Astrocyte (in vitro differentiated cells and primary cell): ENCODE measurements at regions not wholly inside any gene's neighbourhood (a gene's known extent, or its start where the extent isn't known, plus 50 kb on each side); places are given as distances from the start of the nearest gene placed in this dataset.

Source experiments
- DNase-seq: peaks from one replicate; pipeline ENCODE4 v3.0.0-alpha.2; 2010; ENCODE audit warnings: low read depth
- FAIRE-seq: peaks from 2 replicates; lab custom pipeline; 2011; peaks lifted over from hg19 to GRCh38; lab: Jason Lieb, UNC
- H2AFZ ChIP-seq: 2 replicates; pipeline ENCODE4 v1.6.0; 2012; ENCODE audit warnings: low read depth, low read length, inconsistent platforms
- H3K27ac ChIP-seq: 2 replicates; pipeline ENCODE4 v1.5.1; 2011; ENCODE audit warnings: low read depth, low read length, inconsistent platforms
- H3K27me3 ChIP-seq: 2 replicates; pipeline ENCODE4 v1.6.0; 2011; ENCODE audit warnings: low read length, inconsistent platforms; ENCODE audit not compliant: insufficient read depth
- H3K36me3 ChIP-seq: 2 replicates; pipeline ENCODE4 v1.5.1; 2011; ENCODE audit warnings: low read length, inconsistent platforms; ENCODE audit not compliant: insufficient read depth
- H3K4me1 ChIP-seq: 2 replicates; pipeline ENCODE4 v1.5.1; 2011; ENCODE audit warnings: low read length, inconsistent platforms; ENCODE audit not compliant: insufficient read depth
- H3K4me2 ChIP-seq: 2 replicates; pipeline ENCODE4 v1.6.0; 2012; ENCODE audit warnings: low read length, inconsistent platforms
- H3K4me3 ChIP-seq: 2 replicates; pipeline ENCODE4 v1.5.1; 2011; ENCODE audit warnings: low read depth, mild to moderate bottlenecking, low read length, inconsistent platforms; ENCODE audit not compliant: insufficient read depth
- H3K79me2 ChIP-seq: 2 replicates; pipeline ENCODE4 v1.6.0; 2012; ENCODE audit warnings: mild to moderate bottlenecking, low read length, inconsistent platforms; ENCODE audit not compliant: insufficient read depth
- H3K9ac ChIP-seq: 2 replicates; pipeline ENCODE4 v1.6.0; 2012; ENCODE audit warnings: mild to moderate bottlenecking, low read length, inconsistent platforms
- H3K9me3 ChIP-seq: 2 replicates; pipeline ENCODE4 v1.5.1; 2012; ENCODE audit warnings: low read depth, mild to moderate bottlenecking, low read length, inconsistent platforms; ENCODE audit not compliant: insufficient read depth
- H4K20me1 ChIP-seq: 2 replicates; pipeline ENCODE4 v1.6.0; 2012; ENCODE audit warnings: low read length, inconsistent platforms; ENCODE audit not compliant: insufficient read depth
- H3K27ac Mint-ChIP-seq: one replicate; pipeline ENCODE4 v1.8.0; 2021; ENCODE audit warnings: mild to moderate bottlenecking, mixed read lengths; ENCODE audit not compliant: unreplicated experiment
- H3K27me3 Mint-ChIP-seq: one replicate; pipeline ENCODE4 v1.8.0; 2021; ENCODE audit warnings: low read depth, mixed read lengths; ENCODE audit not compliant: unreplicated experiment
- H3K36me3 Mint-ChIP-seq: one replicate; pipeline ENCODE4 v1.8.0; 2021; ENCODE audit warnings: low read depth, mixed read lengths; ENCODE audit not compliant: unreplicated experiment
- H3K4me1 Mint-ChIP-seq: one replicate; pipeline ENCODE4 v1.8.0; 2021; ENCODE audit warnings: low read depth, mixed read lengths; ENCODE audit not compliant: unreplicated experiment
- H3K4me3 Mint-ChIP-seq: one replicate; pipeline ENCODE4 v1.8.0; 2021; ENCODE audit warnings: mild to moderate bottlenecking, moderate library complexity, mixed read lengths; ENCODE audit not compliant: unreplicated experiment
- H3K9me3 Mint-ChIP-seq: one replicate; pipeline ENCODE4 v1.8.0; 2021; ENCODE audit warnings: mild to moderate bottlenecking, mixed read lengths; ENCODE audit not compliant: unreplicated experiment
- EZH2 ChIP-seq: IDR thresholded peaks from 2 replicates; pipeline ENCODE4 v1.6.1; 2012; ENCODE audit warnings: mild to moderate bottlenecking, low read length, inconsistent platforms; ENCODE audit not compliant: insufficient read depth
- TF ChIP-seq, protein P1 (sequence below): IDR thresholded peaks from 2 replicates; pipeline ENCODE4 v1.5.1; 2011; ENCODE audit warnings: low read depth, mild to moderate bottlenecking, inconsistent platforms, low read length, moderate library complexity; ENCODE audit not compliant: insufficient read depth

DNA sequence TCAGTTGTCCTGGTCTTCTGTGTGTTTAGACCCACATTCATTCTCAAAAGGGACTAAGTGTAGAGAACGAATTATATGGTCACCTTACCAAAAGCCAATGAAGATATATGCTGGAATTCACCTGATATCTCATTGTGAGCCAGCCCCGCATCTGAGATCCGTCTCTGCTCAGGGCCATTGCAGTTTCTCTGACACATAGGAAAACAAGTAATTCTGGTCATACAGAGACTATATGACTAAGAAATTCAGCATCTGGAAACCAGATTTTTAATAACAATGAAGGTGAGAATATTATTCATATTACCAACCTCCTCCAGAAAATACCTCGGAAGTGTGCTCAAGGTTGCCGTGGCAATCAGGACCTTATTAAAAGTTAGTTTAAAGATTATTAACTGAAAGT is 278.6 kb upstream of the EDNRB start:
- no peak for FAIRE-seq
- TF ChIP-seq EZH2: no peak
- TF ChIP-seq, protein P1, sequence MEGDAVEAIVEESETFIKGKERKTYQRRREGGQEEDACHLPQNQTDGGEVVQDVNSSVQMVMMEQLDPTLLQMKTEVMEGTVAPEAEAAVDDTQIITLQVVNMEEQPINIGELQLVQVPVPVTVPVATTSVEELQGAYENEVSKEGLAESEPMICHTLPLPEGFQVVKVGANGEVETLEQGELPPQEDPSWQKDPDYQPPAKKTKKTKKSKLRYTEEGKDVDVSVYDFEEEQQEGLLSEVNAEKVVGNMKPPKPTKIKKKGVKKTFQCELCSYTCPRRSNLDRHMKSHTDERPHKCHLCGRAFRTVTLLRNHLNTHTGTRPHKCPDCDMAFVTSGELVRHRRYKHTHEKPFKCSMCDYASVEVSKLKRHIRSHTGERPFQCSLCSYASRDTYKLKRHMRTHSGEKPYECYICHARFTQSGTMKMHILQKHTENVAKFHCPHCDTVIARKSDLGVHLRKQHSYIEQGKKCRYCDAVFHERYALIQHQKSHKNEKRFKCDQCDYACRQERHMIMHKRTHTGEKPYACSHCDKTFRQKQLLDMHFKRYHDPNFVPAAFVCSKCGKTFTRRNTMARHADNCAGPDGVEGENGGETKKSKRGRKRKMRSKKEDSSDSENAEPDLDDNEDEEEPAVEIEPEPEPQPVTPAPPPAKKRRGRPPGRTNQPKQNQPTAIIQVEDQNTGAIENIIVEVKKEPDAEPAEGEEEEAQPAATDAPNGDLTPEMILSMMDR: no peak
- Histone ChIP-seq H3K36me3 (no peaks in the 10 kb centered on the region), H4K20me1 (no peaks in the 10 kb centered on the region), H3K4me2 (no peak overlapping the region), H3K4me3 (no peak overlapping the region), H3K79me2 (no peaks in the 10 kb centered on the region), H3K9me3 (no peaks in the 10 kb centered on the region), H3K4me1 (no peaks in the 10 kb centered on the region), H2AFZ (no peak overlapping the region), H3K9ac (no peak overlapping the region), H3K27ac (no peak overlapping the region), H3K27me3 (no peaks in the 10 kb centered on the region)
- no peak for DNase-seq
- no peaks in the 10 kb centered on the region for H3K9me3 Mint-ChIP-seq
- no peak overlapping the region for H3K4me3 Mint-ChIP-seq
- H3K36me3 Mint-ChIP-seq: no peaks in the 10 kb centered on the region
- H3K4me1 Mint-ChIP-seq: peaks cover 27% of the 10 kb centered on the region
- no peak overlapping the region for H3K27ac Mint-ChIP-seq
- peaks cover 2% of the 10 kb centered on the region for H3K27me3 Mint-ChIP-seq

DNA sequence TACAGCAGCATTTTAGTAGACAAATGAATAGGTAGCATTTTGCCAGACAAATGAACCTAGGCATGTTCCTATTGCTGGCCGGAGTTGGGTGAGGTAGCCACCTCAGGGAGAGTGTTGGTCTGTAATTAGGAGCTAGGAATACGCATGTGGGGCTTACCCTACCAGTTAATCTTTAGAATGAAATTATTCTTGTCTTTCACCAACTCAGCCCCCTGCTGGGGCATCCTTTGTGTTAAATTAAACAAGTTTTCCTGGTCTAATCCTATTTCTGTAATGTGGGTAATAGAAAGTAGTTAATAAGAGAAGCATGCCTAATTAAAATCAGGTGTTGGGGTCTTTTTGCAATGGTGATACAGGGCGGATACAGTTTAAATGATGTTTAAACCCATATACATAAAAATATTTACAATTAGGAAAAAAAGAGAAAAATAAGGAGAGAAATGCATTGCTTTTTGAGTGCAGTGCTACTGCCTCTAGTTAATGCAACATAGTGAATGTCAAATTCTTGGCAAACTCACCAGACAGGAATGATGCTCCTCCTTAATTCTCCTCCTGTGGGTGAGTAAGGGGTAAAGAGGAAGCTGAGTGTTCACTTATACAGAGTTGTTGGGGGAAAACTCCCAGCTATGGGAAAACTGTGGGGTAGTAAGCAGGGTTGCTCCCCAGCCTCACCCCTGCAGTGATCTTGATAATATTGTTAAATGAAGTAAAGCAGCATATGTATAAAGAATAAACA is 276.4 kb upstream of the EDNRB start:
- Histone ChIP-seq H3K79me2 (no peaks in the 10 kb centered on the region), H3K27ac (peak overlapping the region; percentile 23), H3K36me3 (no peaks in the 10 kb centered on the region), H3K9ac (no peak overlapping the region), H3K4me3 (no peak overlapping the region), H3K4me2 (no peak overlapping the region), H3K4me1 (no peaks in the 10 kb centered on the region), H3K9me3 (no peaks in the 10 kb centered on the region), H4K20me1 (no peaks in the 10 kb centered on the region), H2AFZ (no peak overlapping the region), H3K27me3 (no peaks in the 10 kb centered on the region)
- H3K9me3 Mint-ChIP-seq: no peaks in the 10 kb centered on the region
- FAIRE-seq (peak; percentile 29), DNase-seq (peak; percentile 65)
- H3K27me3 Mint-ChIP-seq: peaks cover 2% of the 10 kb centered on the region
- TF ChIP-seq, protein P1: no peak
- no peak for TF ChIP-seq EZH2
- no peaks in the 10 kb centered on the region for H3K36me3 Mint-ChIP-seq
- peak overlapping the region; percentile 82 for H3K27ac Mint-ChIP-seq
- peaks cover 31% of the 10 kb centered on the region for H3K4me1 Mint-ChIP-seq
- no peak overlapping the region for H3K4me3 Mint-ChIP-seq

DNA sequence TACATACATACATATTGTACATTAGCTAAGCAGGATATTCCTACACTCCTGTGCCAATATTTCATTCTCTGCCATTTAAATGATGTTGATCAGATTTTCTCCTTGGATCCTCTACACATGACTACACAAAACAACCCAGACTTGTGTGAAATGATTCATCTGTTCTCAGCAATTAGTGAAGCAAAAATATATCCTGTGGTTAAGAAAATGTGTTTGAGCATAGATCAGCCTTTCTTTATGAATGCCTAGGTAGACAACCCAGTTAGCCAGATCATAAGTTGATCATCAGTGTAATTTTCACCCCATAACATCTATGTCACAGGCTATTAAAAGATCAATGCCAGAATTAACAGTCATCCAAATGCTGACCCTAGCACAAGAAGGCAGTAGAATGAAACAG is 275.2 kb upstream of the EDNRB start:
- Histone ChIP-seq H3K4me1 (no peaks in the 10 kb centered on the region), H3K79me2 (no peaks in the 10 kb centered on the region), H2AFZ (no peak overlapping the region), H3K27me3 (no peaks in the 10 kb centered on the region), H3K36me3 (no peaks in the 10 kb centered on the region), H3K9ac (no peak overlapping the region), H3K9me3 (no peaks in the 10 kb centered on the region), H3K27ac (no peak overlapping the region), H4K20me1 (no peaks in the 10 kb centered on the region), H3K4me3 (no peak overlapping the region), H3K4me2 (no peak overlapping the region)
- H3K27ac Mint-ChIP-seq: peak overlapping the region; percentile 29
- no peaks in the 10 kb centered on the region for H3K9me3 Mint-ChIP-seq
- H3K4me1 Mint-ChIP-seq: peaks cover 31% of the 10 kb centered on the region
- no peaks in the 10 kb centered on the region for H3K36me3 Mint-ChIP-seq
- FAIRE-seq (no peak), DNase-seq (peak; percentile 42)
- no peak overlapping the region for H3K4me3 Mint-ChIP-seq
- no peaks in the 10 kb centered on the region for H3K27me3 Mint-ChIP-seq
- TF ChIP-seq, protein P1: no peak
- TF ChIP-seq EZH2: no peak
